ENCODE measurements at regions not wholly inside any gene's neighbourhood (a gene's known extent, or its start where the extent isn't known, plus 50 kb on each side); places are given as distances from the start of the nearest gene placed in this dataset.

DNA sequence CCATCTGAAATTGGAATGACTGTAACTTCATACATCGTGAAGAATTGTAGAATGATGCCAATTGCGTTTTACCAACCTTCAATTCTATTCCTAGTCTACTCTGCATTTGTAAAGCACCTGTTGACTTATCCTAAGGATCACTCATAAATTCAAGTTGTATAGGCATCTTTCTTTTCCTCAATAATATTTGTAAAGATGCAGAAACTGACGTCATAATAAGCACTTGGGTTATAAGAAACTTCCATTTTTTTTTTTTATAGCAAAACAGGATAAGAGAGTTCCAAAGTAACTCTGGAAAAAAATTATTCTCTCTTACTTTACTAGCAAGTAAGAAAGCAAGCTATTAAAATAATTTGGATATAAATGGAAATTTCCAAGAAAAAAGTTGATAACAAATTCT, 1377.4 kb upstream of the ACVR2A start:
- no peak for TF ChIP-seq GABPA (IDR thresholded peaks at IDR 0.05; ENCODE audit: low read depth)
- TF ChIP-seq, protein P1, sequence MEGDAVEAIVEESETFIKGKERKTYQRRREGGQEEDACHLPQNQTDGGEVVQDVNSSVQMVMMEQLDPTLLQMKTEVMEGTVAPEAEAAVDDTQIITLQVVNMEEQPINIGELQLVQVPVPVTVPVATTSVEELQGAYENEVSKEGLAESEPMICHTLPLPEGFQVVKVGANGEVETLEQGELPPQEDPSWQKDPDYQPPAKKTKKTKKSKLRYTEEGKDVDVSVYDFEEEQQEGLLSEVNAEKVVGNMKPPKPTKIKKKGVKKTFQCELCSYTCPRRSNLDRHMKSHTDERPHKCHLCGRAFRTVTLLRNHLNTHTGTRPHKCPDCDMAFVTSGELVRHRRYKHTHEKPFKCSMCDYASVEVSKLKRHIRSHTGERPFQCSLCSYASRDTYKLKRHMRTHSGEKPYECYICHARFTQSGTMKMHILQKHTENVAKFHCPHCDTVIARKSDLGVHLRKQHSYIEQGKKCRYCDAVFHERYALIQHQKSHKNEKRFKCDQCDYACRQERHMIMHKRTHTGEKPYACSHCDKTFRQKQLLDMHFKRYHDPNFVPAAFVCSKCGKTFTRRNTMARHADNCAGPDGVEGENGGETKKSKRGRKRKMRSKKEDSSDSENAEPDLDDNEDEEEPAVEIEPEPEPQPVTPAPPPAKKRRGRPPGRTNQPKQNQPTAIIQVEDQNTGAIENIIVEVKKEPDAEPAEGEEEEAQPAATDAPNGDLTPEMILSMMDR (IDR thresholded peaks at IDR 0.05; ENCODE audit: insufficient read depth, low read length): no peak
- TF ChIP-seq POLR2AphosphoS5 (IDR thresholded peaks at IDR 0.05; ENCODE audit: low read depth): no peak
- TF ChIP-seq, protein P2, sequence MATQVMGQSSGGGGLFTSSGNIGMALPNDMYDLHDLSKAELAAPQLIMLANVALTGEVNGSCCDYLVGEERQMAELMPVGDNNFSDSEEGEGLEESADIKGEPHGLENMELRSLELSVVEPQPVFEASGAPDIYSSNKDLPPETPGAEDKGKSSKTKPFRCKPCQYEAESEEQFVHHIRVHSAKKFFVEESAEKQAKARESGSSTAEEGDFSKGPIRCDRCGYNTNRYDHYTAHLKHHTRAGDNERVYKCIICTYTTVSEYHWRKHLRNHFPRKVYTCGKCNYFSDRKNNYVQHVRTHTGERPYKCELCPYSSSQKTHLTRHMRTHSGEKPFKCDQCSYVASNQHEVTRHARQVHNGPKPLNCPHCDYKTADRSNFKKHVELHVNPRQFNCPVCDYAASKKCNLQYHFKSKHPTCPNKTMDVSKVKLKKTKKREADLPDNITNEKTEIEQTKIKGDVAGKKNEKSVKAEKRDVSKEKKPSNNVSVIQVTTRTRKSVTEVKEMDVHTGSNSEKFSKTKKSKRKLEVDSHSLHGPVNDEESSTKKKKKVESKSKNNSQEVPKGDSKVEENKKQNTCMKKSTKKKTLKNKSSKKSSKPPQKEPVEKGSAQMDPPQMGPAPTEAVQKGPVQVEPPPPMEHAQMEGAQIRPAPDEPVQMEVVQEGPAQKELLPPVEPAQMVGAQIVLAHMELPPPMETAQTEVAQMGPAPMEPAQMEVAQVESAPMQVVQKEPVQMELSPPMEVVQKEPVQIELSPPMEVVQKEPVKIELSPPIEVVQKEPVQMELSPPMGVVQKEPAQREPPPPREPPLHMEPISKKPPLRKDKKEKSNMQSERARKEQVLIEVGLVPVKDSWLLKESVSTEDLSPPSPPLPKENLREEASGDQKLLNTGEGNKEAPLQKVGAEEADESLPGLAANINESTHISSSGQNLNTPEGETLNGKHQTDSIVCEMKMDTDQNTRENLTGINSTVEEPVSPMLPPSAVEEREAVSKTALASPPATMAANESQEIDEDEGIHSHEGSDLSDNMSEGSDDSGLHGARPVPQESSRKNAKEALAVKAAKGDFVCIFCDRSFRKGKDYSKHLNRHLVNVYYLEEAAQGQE (IDR thresholded peaks at IDR 0.05; ENCODE audit: insufficient replicate concordance, low read depth): no peak
- TF ChIP-seq SPI1 (IDR thresholded peaks at IDR 0.05; ENCODE audit: borderline replicate concordance, low read depth): no peak

Measured in HL-60 (cell line).